Stimulated activated CD4-positive, alpha-beta T cell treated with anti-CD3 and anti-CD28 coated beads, Interleukin-2, amount 100 ng/mL, for 48 hours (primary cell): ENCODE measurements at regions not wholly inside any gene's neighbourhood (a gene's known extent, or its start where the extent isn't known, plus 50 kb on each side); places are given as distances from the start of the nearest gene placed in this dataset.

Experiments
- DNase-seq, 2 donors: peaks; one replicate each; pipeline ENCODE4 v3.0.0-alpha.2; 2020

DNA sequence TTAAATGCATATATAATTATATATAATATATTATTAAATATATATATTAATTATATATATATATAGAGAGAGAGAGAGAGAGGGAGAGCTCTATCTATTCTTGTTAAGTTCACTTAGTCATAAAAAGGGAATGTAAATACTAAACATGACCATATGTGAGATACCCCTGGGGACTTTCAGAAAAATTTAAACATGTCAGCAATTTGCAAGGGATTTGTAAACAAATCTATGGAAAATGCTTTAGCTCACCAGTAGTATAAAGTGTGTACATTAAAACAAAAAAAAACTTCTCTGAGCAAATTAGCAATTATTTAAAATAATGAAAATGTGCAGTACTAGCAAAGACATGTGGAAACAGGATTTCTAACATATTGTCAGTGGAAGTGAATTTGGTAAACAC is 1755.5 kb downstream of the PCDH19 start:
- DNase-seq = no peak
